ENCODE measurements at regions not wholly inside any gene's neighbourhood (a gene's known extent, or its start where the extent isn't known, plus 50 kb on each side); places are given as distances from the start of the nearest gene placed in this dataset.
A peak's percentile ranks its signal among the peaks of the same experiment; 100 is the strongest.
"Not testable (repeated sequence)": the region's sequence is repeated elsewhere in the genome, so short reads cannot be mapped to it uniquely, and the experiment has no call there.

DNA sequence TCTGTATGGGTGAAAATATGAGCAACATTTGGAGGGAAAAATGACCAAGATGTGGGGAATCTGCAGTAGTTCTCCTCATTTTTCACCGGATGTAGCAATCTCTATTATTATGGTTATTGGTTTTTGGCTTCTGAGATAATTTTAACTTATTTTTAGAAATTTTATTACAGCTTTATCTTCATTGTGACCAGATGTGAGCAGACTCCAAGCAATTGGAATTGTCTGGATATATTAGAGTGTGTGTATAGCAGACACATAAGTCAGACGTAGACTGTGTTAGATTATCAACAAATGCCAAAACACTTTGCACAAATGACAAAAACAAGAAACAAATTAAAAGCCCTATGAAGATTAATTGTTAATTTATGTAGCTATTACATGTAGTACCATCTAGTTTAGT lies 249.1 kb downstream of the DNAJB9 start:
- no peak for DNase-seq

DNA sequence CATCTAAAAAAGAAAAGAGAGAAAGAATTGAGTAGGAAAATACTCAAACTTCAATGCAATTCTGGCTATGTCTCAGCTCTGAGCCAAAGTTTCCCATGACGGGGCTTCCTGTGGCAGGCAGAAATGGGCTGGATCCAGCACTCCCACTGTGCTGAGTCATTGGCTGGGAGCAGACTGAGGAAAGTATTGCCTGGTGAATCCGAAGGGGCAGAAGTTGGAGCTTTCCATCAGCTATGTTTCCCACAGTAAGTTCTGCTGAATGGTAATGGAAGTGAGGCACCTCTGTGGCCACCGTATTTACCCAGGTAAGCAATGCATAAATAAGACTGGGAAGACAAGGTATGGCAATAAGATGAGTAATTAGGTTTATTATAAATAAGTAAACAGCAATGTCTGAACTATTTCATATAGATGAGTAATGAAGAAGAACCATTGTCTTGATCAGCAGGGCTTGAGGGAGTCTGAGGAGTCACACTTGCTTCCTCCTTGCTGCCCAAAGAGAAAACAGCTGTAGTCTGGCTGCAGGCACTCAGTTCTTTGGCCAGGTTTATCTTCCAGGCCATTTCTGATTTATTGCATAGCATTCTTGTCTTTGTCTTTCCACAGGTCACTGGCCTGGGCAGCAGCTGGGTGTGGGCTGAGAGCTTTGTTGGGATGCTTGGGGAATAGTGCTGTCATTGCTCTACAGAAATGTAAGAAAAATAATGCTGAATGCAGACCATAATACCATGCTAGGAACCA lies 255.3 kb downstream of the DNAJB9 start:
- DNase-seq, result no peak

DNA sequence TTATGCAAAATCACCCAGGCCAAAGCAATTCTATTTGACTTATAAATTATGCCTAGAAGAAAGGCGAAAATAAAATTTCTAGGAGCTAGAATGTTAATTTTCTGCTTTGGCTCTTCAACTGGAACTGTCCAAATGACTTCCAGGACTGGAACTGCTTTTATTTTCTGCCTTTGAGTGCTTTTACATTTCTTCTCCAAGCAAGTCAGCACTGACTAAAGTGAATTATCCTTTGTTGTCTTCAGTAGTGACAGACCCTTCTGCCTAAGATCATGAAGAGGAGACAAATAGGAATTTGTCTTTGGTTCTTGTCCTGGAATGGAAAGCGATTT lies 255.9 kb downstream of the DNAJB9 start:
- DNase-seq, result no peak

DNA sequence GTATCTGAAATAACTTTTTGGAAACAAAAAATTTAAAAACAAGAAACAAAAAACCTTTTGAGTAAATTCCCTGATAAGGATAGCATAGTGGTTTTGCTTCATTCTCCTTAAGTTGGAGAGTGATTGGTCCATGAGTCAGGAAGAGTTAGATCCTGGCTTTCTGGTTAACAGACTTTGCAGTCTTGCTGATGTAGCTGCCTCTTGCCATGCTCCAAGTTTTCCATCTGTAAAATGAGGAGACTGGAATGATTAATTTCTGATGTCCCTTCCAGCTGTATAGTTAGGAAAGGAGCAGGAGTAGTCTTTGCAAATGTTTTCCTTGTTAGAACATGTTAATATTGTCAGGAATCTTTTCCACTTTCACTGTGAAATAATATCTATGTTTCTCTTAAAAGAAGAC lies 266.6 kb downstream of the DNAJB9 start:
- no peak for DNase-seq

DNA sequence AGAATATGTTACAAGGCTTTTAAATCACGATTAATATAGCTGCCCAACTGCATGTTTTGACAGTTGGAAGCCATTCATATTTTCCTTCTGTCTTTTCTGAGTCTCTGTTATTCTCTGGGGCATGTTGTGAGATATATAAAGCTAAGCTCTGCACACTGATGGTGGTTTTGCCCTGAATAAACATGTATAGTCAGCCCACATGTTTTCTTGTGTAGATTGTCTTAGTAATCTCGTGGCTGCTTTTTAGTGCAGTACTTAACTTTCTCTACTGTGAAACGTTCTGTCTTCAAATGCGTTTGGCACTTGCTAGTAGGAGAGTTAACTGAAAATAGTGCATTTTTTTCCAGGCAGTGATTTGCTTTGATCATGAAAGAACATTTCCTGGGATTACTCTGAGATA lies 268.5 kb downstream of the DNAJB9 start:
- no peak for DNase-seq

DNA sequence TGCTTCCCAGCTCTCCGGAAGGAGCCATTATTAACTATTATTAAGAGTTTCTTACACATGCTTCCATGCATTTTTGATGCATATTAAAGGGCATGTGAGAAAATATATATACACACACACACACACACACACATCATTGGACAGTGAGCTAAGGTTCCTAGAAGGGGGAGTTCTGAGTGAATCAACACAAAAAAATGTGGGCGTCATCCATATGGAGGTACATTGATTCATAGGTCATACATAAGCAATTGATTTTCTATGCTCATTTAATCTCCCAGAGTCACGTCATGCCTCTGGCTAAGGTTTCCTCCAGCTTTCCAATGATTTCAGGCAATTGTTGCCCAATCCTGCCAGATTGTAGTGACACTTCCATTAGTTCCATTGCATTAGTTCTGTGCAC lies 269.4 kb downstream of the DNAJB9 start:
- no peak for DNase-seq

DNA sequence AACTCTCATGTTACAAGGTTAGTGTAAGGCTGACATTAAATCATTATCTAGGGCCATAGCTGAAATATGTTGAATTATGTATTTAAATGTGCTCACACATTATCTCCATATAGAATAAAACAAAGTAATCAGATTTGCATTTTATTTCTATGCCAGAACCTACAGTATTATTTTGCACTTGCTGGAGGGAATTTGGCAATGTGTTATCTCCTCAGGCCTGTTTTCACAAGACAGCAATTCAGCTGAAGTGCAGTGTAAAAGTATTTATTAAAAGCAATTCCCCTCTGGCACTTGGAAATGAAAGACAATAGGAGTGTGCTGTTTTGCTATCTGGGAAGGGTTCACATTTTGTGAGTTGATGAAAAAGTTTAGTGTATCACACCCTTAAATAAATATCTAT lies 276.3 kb downstream of the DNAJB9 start:
- no peak for DNase-seq

DNA sequence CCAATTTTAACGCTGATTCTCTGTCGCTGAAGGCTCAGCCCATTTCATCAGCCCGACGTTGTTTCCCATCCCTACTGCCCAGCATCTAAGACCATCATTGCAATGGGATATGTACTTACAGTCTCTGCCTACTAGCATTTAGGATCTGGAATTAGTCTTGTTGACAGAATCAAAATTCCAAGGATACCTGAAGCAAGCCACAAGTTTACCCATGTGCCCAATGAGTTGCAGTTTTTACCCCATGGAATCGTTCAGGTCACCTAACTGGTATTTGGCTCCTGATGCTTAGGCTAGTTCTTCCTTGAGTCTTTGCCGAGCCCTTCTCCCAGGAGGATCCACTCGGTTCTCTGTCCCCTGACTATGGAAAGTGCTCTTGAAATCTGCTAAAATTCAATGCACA lies 276.8 kb downstream of the DNAJB9 start:
- no peak for DNase-seq

DNA sequence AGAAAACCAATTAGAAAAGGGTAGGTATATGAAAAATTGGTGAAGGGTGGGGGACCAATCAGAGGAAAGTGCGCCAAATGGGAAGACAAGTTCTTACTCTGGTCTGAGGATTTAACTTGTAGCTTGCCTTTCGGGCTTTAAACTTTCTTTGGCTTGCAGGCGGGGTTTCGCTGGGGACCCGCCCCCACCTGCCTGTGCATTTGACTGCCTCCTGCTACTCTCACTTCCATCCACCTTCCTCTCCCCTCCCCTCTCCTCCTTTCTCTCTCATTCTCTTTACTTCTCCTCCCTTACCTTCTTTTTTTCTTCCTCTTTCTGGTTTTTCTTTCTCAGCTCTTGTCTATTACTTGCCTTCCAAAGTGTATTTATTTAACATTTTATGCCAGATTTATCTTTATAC lies 278.8 kb downstream of the DNAJB9 start:
- DNase-seq, result no peak

DNA sequence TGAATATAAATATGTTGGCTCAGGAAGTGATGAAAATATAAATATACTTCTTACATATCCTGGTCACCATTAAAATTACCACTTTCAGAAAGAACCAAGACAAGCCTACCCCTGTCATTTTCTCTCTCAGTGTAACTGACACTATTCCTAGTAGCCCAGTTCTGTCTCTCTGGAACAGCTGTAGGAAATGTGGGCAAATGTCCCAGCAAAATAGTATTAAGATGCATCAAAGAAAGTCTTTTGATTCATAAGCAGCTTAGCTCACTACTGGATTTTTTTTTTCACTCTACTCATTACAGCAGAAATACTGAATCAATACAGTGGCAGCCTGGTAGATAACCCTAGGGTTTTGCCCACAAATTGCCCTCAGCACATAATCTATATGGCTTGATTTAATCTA lies 290.9 kb downstream of the DNAJB9 start:
- no peak for DNase-seq

DNA sequence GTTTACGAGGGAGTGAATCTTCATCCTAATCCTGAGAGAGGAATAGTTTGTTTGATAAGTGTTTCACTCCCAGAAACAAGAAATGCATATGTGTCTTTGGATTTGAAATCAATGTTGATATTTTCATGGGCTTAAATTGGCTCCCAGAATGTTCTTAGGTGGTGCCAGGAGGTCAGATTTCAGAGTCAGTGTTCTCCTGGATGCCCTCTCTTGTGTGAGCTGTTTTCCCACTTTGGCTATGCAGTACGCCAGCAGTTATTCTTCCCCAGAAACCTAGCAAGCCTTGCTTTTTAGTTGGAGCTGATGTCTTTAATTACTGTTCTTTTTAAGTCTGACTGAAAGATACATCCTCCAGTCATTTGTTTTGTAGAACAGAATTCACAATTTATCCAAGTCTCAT lies 291.4 kb downstream of the DNAJB9 start:
- DNase-seq, result no peak

DNA sequence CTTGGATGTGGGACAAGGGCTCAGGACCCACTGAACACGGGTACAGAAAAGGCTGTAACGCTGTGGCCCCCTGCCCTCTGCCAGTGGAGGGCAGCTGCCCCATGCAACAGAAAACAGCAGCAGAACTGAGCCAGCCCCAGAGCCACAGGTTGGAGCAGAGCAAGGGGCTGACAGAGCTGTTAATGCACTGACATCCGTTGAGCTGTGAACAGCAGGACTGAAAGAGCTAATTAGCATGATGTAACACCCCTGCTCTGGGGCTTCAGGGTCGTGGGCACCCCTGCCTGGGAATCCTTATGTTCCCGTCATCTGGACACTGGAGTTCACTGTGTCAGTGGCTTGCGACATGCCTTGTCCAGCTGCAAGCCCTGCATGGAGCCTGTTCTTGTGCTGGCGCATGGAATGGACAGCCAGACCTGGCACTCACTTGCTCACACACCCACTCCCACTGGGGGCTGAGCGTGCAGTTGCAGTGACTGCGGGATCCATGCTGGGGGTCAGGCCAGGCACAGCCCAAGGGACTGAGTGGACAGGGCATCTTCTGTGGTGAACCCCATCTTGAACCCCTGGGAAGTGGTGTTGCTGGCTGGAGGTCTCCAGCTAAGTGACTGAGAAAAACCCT lies 293.7 kb downstream of the DNAJB9 start:
- no peak for DNase-seq

DNA sequence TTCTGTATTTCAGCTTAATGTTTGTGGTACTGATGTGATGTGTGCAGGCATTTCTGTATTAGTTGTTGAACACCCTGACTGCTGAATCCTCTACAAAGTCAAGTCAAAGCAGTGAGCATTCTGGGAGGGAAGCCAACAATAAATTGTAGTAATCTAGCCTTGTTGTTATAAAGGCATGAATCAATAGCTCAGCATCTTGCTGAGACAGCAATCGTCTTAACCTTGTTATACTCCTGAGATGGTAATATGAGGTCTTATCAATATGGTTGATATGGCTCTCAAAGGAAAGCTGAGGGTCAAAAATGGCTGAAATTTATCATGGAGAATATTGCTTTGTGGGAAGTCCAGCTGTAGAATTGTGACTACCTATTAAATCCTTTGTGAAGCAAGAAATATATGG lies 299.4 kb downstream of the DNAJB9 start:
- no peak for DNase-seq

DNA sequence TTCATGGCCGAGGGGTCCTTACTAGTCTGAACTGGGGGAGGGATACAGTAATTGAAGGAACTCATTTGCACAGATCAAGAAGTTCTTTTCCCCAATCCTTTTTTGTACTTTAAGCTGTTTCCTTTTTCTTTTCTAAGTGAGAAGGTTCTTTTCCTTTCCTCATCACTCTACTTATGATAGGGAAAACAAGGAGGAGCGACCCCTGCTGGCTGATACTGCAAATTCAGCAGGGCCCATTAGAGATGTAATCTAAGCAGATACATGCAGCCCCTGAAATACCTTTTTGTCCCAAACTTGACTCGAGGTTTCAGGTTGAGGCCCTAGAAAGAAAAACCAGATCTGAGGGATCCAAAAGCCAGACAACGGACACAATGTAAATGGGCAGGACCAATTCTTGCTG lies 305.5 kb downstream of the DNAJB9 start:
- DNase-seq, result peak; percentile 33

DNA sequence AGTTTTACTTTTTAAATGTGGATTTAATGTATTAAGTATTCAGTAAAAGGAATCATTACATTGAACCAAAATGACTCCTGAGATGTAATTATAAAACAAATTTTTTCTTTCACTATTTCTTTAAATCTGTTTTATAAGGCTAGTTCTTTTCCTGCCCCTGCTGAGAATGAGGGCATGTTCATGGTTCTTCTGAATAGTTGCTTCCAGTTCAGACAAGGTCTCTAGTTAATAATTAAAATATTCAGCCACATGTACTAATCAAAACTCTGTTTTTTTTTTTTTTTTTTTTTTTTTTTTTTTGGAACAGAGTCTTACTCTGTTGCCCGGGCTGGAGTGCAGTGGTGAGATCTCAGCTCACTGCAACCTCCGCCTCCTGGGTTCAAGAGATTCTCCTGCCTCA lies 321.2 kb downstream of the DNAJB9 start:
- DNase-seq, result no peak

DNA sequence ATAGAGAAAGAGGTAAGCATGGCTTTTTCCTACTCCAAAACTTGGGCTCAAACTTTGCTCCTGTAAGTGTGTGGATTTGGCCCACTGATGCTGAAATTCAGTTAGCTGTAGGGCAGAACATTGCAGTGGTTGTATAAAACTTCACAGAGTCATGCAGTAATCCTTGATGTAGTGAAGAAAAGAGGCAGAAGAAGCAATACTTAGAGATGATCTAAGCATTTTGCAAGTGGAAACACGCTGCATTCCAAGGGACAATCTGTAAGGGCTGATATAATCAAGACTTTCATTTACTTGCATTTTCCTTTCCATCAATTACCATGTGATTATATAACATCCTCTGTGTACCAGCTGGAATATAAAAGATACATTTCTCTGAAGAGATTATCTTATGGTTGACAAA lies 338.8 kb downstream of the DNAJB9 start:
- DNase-seq, result no peak

DNA sequence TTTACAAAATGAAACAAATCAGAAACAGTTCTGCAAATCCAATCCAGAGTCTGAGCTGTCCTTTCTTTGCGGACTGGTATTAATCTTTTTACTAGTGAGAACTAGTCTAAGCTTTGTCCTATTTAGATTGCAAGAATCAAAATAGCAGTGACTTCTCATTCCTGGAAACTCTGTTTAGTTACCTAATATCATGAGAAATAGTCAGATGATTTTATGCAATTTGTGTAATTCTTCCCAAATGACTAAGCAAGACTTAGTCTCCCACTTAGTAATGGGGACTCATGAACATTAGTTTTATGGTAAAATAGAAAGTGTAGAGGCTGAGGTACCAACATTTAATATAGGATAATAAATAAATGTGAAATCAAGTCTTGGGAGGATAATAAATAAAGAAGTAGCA lies 341.3 kb downstream of the DNAJB9 start:
- no peak for DNase-seq

DNA sequence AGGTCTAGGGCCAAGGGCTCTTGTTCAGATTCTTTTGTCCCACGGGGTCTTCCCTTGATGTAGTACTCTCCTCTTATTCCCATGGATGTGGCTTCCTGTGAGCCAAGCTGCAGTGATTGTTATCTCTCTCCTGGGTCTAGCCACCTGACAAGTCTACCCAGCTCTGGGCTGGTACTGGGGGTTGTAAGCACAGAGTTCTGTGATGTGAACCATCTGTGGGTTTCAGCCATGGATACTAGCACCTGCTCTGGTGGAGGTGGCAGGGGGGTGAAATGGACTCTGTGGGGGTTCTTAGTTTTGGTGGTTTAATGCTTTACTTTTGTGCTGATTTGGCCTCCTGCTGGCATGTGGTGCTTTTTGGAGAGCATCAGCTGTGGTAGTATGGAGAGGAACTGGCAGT lies 350.8 kb downstream of the DNAJB9 start:
- no peak for DNase-seq

DNA sequence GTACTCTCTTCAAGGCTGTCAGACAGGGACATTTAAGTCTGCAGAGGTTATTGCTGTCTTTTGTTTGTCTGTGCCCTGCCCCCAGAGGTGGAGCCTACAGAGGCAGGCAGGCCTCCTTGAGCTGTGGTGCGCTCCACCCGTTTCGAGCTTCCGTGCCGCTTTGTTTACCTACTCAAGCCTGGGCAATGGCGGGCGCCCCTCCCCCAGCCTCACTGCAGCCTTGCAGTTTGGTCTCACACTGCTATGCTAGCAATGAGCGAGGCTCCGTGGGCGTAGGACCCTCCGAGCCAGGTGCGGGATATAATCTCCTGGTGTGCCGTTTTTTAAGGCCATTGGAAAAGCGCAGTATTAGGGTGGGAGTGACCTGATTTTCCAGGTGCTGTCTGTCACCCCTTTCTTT lies 373.4 kb downstream of the DNAJB9 start:
- DNase-seq, result not testable (repeated sequence)

DNA sequence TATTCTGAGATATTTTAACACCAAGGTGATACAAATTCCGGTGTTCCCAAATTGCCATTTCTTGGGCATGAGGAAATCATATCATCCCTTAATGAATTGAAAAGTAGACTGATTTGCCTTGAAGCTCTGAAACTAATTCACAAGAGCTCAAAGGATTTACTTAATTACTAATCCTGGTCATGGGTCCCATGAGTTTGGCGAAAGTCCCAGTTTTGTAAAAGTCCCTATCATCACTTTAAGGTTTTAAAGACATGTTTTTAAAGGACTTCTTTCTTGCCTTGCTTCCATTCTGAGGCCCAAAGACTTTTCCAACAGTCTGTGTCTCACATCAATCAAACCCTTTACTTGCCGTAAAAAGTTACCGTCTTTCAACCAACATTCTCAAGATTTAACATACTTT lies 377.9 kb downstream of the DNAJB9 start:
- no peak for DNase-seq

DNA sequence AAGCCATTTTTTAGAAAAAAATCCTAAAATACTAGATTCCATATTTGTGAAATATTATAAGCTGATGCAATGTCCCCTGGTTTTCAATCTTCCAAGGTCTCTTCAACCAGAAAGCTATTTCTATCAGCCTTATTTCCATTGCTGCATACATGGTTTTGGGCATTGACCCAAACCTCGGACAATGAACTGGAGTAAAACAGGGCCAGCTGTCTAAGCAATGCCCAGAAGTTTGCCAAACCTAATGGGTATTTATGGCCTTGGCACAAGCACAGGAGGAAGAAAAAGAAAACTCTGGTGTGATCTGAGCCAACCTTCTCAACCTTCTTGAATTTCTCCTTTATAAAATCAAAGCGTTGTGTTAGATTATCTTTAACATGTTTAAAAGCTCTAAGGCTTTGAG lies 402.3 kb downstream of the DNAJB9 start:
- DNase-seq, result no peak

DNA sequence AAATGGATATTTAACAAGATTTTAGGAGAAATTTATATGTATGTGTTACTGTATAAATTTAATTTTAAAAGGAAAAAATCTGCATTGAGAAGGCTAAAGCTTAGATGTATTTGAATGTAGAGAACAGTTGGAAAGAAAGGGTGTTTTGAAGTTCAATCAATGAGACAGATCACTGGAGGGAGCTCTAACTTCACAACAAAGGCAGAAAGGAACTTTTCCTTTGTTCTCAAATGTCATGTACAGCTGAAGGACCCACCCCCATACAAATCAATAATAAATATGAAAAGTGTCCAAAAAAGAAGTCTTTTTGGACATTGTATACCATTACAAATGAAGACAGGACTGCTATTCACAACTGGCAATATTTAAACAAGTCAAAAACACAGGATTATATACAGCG lies 403.4 kb downstream of the DNAJB9 start:
- no peak for DNase-seq

DNA sequence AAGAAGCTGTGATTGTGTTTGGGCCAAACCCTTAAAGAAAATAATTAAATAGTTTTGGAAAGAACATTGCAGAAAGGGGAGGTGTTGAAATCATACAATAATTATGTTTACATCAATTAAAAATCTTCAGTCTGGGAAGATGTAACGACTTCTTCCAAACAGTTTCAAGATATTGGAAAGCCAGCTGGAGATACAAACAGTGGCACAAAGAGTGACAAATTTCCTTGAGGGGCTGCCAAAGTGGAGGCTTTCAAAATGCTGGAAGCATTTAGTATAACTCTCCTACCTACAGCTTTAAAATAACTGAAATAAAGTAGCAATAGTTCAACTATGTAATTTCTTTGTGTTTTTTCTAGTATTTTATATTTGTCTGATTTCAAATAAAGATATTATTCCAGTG lies 405.0 kb downstream of the DNAJB9 start:
- DNase-seq, result no peak

DNA sequence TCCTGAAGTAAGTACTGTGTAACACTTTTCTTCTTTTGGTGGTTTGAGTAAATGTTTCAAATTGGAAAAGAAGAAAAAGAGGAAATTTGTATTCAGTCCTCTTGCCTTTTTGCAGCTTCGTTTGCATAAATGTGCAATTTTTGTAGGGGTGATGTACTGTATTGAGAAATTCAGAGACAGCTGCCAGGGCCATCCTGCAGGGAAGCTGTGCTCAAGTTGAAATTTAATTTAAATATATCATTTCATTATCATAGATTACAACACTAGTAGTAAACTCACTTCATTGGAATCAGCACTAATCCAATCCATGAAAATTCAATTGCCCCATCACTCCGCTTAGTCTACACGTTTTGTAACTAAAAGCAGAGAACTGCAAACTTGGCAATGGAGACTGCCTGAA lies 415.4 kb downstream of the DNAJB9 start:
- DNase-seq, result no peak

DNA sequence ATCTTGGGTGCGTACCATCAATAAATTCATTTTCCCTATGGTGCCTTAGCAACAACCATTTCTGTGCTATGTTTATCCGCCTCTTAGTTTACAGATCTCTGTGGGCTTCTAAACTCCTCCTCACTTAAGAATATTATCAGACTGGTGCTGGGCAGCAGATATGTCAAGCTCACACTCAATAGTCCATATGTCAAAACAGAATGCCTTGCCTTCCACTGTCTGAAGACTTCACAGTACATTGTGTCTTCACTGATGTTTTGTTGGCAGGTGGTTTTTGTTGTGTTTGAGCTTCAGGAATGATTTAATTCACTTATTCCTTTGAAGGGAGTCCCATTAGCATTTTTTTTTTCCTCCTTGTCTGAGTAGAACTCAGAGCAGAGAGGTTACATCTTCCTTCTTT lies 419.6 kb downstream of the DNAJB9 start:
- no peak for DNase-seq
